GM12875 (cell line): ENCODE measurements at regions not wholly inside any gene's neighbourhood (a gene's known extent, or its start where the extent isn't known, plus 50 kb on each side); places are given as distances from the start of the nearest gene placed in this dataset.
"Not testable (repeated sequence)": the region's sequence is repeated elsewhere in the genome, so short reads cannot be mapped to it uniquely, and the experiment has no call there.

Experiments used
- H3K4me3 ChIP-seq: one replicate; pipeline ENCODE4 v1.5.1; 2011; ENCODE audit warnings: low read depth, low read length, control low read depth
- TF ChIP-seq, protein P1 (sequence below): IDR thresholded peaks from 2 replicates; pipeline ENCODE4 v1.5.1; 2011; ENCODE audit warnings: low read depth, mild to moderate bottlenecking, control low read depth, inconsistent platforms, low read length, moderate library complexity, borderline replicate concordance; ENCODE audit not compliant: insufficient read depth

DNA sequence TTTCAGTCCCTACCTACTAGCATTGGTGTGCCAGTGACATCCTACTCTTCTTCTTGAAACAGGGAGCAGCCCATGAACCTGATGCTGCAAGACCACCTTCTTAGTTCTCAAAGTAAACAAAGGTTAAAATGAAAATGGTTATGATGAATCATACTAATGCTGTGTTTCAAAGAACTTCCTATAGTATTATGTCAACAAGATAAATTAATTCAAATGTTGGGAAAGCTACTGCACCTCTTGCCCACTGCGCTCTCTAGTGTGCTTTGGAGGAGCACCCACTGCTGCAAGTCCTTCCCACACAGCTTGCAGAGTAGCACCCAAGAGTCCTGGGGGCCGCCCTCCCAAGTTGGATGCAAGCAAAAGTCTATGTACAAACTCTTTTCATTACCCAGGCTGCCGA lies 81.1 kb downstream of the CD200R1L start:
- TF ChIP-seq, protein P1, sequence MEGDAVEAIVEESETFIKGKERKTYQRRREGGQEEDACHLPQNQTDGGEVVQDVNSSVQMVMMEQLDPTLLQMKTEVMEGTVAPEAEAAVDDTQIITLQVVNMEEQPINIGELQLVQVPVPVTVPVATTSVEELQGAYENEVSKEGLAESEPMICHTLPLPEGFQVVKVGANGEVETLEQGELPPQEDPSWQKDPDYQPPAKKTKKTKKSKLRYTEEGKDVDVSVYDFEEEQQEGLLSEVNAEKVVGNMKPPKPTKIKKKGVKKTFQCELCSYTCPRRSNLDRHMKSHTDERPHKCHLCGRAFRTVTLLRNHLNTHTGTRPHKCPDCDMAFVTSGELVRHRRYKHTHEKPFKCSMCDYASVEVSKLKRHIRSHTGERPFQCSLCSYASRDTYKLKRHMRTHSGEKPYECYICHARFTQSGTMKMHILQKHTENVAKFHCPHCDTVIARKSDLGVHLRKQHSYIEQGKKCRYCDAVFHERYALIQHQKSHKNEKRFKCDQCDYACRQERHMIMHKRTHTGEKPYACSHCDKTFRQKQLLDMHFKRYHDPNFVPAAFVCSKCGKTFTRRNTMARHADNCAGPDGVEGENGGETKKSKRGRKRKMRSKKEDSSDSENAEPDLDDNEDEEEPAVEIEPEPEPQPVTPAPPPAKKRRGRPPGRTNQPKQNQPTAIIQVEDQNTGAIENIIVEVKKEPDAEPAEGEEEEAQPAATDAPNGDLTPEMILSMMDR: no peak
- no peak overlapping the region for H3K4me3 ChIP-seq

DNA sequence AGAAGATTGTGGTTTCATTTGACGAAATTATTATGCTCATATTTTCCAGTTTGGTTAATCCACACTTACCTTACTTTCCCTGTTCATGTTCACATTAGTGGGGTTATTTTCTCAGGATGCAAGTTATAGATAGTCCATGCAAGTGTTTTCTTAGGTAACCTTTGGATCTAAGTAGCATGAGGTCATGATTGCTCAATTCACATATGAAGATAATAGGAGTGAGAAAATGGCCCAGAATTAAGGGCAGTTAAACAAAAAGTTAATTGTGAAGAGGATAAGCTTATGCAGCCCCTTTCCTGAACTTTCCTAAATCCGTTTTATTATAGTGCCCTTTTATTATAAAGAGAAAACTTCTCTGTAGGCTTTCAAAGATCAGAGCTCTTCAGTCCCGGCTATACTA lies 83.4 kb downstream of the CD200R1L start:
- TF ChIP-seq, protein P1: no peak
- no peak overlapping the region for H3K4me3 ChIP-seq

DNA sequence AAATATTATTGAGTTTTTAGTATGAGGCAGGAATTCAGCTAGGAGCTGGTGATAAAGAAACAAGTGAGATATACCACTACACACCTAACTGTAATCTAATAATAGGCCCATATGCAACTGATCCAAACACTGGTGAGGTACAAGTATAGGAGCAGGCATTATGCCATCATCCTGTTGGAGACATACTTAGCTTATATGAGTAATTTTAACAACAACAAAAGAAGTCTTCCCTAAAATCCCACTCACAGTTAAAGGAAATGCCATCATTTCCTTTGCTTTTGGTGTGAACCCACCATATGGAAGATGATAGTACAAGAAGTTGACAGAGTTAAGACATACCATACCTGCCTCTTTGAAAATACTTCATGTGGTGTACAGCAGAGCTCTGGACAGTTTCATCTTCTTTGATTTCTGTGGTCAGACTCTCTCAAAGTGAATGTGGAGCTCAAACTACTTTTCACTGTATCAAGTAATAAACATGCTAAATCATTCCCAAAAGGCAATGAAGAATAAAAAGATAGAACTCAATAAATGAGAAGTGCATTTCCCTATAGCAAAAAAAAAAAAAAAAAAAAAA lies 85.5 kb downstream of the CD200R1L start:
- H3K4me3 ChIP-seq: no peak overlapping the region
- TF ChIP-seq, protein P1: no peak

DNA sequence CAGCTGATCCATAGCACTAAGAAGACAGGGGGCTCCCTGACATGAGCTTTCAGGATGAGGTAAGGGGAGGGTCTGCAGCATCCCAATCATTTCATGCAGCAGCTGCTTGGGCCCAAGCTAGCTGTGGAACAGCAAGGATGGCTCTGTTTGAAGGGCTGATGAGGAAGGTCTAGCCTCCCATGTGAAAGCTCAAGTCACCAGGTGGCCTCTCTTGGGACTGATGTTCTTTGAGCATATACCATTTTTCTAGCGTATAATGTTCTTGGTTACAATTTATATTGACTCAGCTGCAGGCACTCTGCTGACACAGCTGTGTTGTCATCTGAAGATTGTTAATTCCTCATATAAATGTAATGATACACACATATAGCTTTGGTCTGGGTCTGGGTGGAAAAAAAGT lies 87.0 kb downstream of the CD200R1L start:
- no peak overlapping the region for H3K4me3 ChIP-seq
- TF ChIP-seq, protein P1: no peak

DNA sequence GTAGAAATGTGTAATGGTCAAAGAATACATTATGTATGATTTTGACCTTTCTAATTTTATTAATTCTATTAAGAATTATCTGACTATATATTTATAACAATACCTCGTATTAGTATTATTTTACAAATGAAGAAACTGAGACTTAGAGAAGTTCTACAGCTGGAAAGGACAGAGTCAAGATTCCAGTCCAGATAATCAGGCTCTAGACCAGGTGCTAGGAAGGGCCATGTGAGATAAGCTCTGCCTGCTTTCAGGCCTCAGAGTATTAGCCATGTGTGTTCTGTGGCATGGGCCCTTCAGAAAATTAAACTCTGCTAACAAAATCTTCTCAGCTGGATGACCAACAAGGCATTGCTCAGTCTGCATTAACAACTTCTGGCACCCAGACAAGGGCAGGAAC lies 87.5 kb downstream of the CD200R1L start:
- TF ChIP-seq, protein P1: no peak
- no peak overlapping the region for H3K4me3 ChIP-seq

DNA sequence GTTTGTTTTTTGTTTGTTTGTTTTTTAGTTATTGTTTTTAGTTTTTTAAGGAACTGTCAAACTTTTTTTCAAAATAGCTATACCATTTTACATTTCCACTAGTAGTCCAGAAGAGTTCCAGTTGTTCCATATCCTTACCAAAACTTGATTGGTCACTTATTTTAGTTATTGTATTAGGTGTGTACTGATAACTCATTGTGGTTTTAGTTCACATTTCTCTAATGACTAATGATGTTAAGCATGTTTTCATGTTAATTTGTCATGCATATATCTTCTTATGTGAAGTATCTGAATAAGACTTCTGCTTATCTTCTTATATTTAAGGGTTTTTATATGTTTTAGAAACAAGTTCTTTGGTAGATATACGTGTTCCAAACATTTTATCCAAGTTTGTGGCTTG lies 89.5 kb downstream of the CD200R1L start:
- TF ChIP-seq, protein P1: no peak
- no peak overlapping the region for H3K4me3 ChIP-seq

DNA sequence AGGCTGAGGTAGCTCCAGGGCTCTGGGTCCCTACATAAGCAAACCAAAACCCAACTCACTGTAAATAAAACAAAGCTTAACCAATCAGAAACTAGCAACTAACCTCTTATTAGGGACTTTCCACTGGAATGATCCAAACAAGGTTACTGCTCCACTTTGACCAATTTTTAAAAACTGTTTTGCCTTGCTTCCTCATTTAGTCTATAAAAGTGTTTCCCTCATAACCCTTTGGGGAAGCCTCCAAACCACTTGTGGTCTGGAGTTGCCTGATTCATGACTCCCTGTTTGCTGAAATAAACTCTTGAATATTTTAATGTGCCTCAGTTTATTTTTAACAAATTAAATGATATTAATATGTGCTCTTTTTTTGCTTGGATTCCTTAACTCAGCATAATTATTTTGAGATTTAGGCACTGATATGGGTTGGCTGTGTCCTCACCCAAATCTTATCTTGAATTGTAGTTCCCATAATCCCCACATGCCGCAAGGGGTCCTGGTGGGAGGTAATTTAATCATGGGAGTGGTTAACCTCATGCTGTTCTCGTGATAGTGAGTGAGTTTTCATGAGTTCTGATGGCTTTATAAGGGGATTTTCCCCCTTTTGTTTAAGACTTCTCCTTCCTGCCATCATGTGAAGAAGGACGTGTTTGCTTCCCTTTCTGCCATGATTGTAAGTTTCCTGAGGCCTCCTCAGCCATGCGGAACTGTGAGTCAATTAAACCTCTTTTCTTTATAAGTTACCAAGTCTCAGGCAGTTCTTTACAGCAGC lies 90.6 kb downstream of the CD200R1L start:
- no peak overlapping the region for H3K4me3 ChIP-seq
- TF ChIP-seq, protein P1: no peak

DNA sequence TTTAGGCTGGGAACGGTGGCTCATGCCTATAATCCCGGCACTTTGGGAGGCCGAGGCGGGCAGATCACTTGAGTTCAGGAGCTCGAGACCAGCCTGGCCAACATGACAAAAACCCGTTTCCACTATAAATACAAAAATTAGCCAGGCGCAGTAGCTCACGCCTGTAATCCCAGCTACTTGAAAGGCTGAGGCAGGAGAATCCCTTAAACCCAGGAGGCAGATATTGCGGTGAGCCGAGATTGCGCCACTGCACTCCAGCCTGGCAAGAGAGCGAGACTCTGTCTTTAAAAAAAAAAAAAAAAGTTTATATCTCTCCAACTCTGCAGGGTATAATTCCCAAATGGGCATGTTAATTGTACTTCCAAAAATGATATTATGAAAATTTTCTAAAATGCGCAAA lies 91.6 kb downstream of the CD200R1L start:
- H3K4me3 ChIP-seq: not testable (repeated sequence)
